ENCODE measurements at regions not wholly inside any gene's neighbourhood (a gene's known extent, or its start where the extent isn't known, plus 50 kb on each side); places are given as distances from the start of the nearest gene placed in this dataset.
A peak's percentile ranks its signal among the peaks of the same experiment; 100 is the strongest.
"Not testable (repeated sequence)": the region's sequence is repeated elsewhere in the genome, so short reads cannot be mapped to it uniquely, and the experiment has no call there.

GRCh38 chr6:57878792-57879191 is 561.4 kb downstream of the PRIM2 start:
- in situ Hi-C loops (cut with MboI); H2AFZ ChIP-seq (ENCODE audit: control insufficient read depth, low read depth, low read length); H3K9ac ChIP-seq (ENCODE audit: control insufficient read depth, insufficient read depth, low read length); CTCF ChIA-PET; H3K27me3 ChIP-seq (replicated peaks in 1 of 2; ENCODE audit: control insufficient read depth in 2 of 2, insufficient read depth in 2 of 2, low read length in 1 of 2); RAD21 ChIA-PET (ENCODE audit: unreplicated experiment); H3K36me3 ChIP-seq (ENCODE audit: control insufficient read depth in 2 of 2, insufficient read depth in 2 of 2, low read length in 1 of 2); FAIRE-seq; intact Hi-C loops (cut with micrococcal nuclease; ENCODE audit: unreplicated experiment); BruUV-seq (replicated peaks); H3K79me2 ChIP-seq (ENCODE audit: control insufficient read depth, insufficient read depth, low read length); POLR2A ChIA-PET; H3K4me3 ChIP-seq; SMC1A ChIA-PET (ENCODE audit: uncharacterized antibody, unreplicated experiment); DNase-seq (ENCODE audit: low read depth, low spot score); H3K9me3 ChIP-seq (replicated peaks; ENCODE audit: control insufficient read depth, insufficient read depth, low read length); H4K20me1 ChIP-seq (ENCODE audit: control insufficient read depth, insufficient read depth); H3K27ac ChIP-seq (ENCODE audit: control insufficient read depth, insufficient read depth); H3K4me1 ChIP-seq (ENCODE audit: control insufficient read depth, insufficient read depth, low read length); H3K4me2 ChIP-seq (ENCODE audit: control insufficient read depth, insufficient read depth): not testable (repeated sequence)
- peak; percentile 47; the same call in 2 of the 3 replicates for ATAC-seq
- WGBS (ENCODE audit: insufficient coverage, insufficient replicate concordance, low lambda C conversion rate, missing lambda C conversion rate), result 22% methylated on average over 1 of the region's 1 CpG
- TF ChIP-seq SPI1 (IDR thresholded peaks at IDR 0.05; ENCODE audit: borderline replicate concordance, insufficient read depth, low read depth, low read length), result peak; percentile 73

DNA sequence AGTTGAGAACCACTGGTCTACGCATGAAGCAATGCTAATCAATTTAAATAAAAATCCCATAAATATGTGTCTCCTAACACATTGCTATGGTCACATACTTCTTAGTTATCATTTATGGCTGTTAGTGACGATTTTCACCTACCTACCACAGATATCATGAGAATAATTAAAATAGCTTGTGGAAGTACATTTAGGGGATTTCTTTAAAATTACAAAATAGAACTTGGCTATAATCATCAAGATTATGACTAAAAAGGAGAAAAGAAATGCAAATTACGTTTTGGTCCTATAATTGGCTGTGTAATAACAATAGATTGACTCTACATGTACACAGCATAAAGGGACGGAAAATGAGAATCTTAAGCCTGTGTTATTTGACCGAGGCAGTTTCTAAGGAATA is 581.4 kb downstream of the PRIM2 start:
- SMC1A ChIA-PET (ENCODE audit: uncharacterized antibody, unreplicated experiment), result not testable (repeated sequence)

More for the DNA sequence above, 581.4 kb downstream of the PRIM2 start:
- H4K20me1 ChIP-seq (ENCODE audit: control insufficient read depth, insufficient read depth); DNase-seq (ENCODE audit: low read depth, low spot score); H3K79me2 ChIP-seq (ENCODE audit: control insufficient read depth, insufficient read depth, low read length); intact Hi-C loops (cut with micrococcal nuclease; ENCODE audit: unreplicated experiment); RAD21 ChIA-PET (ENCODE audit: unreplicated experiment); H3K9ac ChIP-seq (ENCODE audit: control insufficient read depth, insufficient read depth, low read length); H2AFZ ChIP-seq (ENCODE audit: control insufficient read depth, low read depth, low read length); CTCF ChIA-PET; H3K36me3 ChIP-seq (ENCODE audit: control insufficient read depth in 2 of 2, insufficient read depth in 2 of 2, low read length in 1 of 2); H3K4me3 ChIP-seq; H3K27ac ChIP-seq (ENCODE audit: control insufficient read depth, insufficient read depth); in situ Hi-C loops (cut with MboI); H3K27me3 ChIP-seq (replicated peaks in 1 of 2; ENCODE audit: control insufficient read depth in 2 of 2, insufficient read depth in 2 of 2, low read length in 1 of 2); H3K4me1 ChIP-seq (ENCODE audit: control insufficient read depth, insufficient read depth, low read length); FAIRE-seq; H3K9me3 ChIP-seq (replicated peaks; ENCODE audit: control insufficient read depth, insufficient read depth, low read length); POLR2A ChIA-PET; BruUV-seq (replicated peaks): not testable (repeated sequence)
- TF ChIP-seq NFIC (IDR thresholded peaks at IDR 0.05; ENCODE audit: low read depth, low read length) (peak; percentile 47; the same call in 1 of the 2 replicates), JUNB (IDR thresholded peaks at IDR 0.05) (peak; percentile 77), RUNX3 (IDR thresholded peaks at IDR 0.05; ENCODE audit: low read length) (peak; percentile 31; the same call in 1 of the 2 replicates), MTA2 (IDR thresholded peaks at IDR 0.05; ENCODE audit: low read depth) (peak; percentile 90), ATF7 (IDR thresholded peaks at IDR 0.05; ENCODE audit: low read depth) (peak; percentile 34; the same call in 1 of the 2 replicates), RELB (IDR thresholded peaks at IDR 0.05; ENCODE audit: low read depth) (peak; percentile 51; the same call in 1 of the 2 replicates), MEF2A (IDR thresholded peaks at IDR 0.05; ENCODE audit: insufficient read depth, low read depth, low read length) (peak; percentile 61; the same call in 1 of the 2 replicates), CREM (IDR thresholded peaks at IDR 0.05; ENCODE audit: low read depth) (0 out of 2 replicates have a peak, but pooled peaks have one; percentile 36), MEF2B (IDR thresholded peaks at IDR 0.05; ENCODE audit: partially characterized antibody, poor library complexity, severe bottlenecking) (peak; percentile 77), FOXM1 (IDR thresholded peaks at IDR 0.05; ENCODE audit: low read depth, low read length) (peak; percentile 51; the same call in 1 of the 2 replicates)
- TF ChIP-seq, protein P1, sequence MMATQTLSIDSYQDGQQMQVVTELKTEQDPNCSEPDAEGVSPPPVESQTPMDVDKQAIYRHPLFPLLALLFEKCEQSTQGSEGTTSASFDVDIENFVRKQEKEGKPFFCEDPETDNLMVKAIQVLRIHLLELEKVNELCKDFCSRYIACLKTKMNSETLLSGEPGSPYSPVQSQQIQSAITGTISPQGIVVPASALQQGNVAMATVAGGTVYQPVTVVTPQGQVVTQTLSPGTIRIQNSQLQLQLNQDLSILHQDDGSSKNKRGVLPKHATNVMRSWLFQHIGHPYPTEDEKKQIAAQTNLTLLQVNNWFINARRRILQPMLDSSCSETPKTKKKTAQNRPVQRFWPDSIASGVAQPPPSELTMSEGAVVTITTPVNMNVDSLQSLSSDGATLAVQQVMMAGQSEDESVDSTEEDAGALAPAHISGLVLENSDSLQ (IDR thresholded peaks at IDR 0.05), result peak; percentile 92
- peak; percentile 86 for ATAC-seq
- 2% methylated on average over 5 of the region's 5 CpGs for WGBS (ENCODE audit: insufficient coverage, insufficient replicate concordance, low lambda C conversion rate, missing lambda C conversion rate)
- 0 out of 2 replicates have a peak overlapping the region, but pooled peaks have one; percentile 25 for H3K4me2 ChIP-seq (ENCODE audit: control insufficient read depth, insufficient read depth)
